Nucleus accumbens (tissue), 56 donors: ENCODE measurements at regions not wholly inside any gene's neighbourhood (a gene's known extent, or its start where the extent isn't known, plus 50 kb on each side); places are given as distances from the start of the nearest gene placed in this dataset.

ENCODE experiments used
- DNase-seq, 56 donors: peaks; one replicate each; lab custom pipeline; 2025; lab: John Stamatoyannopoulos, UW

DNA sequence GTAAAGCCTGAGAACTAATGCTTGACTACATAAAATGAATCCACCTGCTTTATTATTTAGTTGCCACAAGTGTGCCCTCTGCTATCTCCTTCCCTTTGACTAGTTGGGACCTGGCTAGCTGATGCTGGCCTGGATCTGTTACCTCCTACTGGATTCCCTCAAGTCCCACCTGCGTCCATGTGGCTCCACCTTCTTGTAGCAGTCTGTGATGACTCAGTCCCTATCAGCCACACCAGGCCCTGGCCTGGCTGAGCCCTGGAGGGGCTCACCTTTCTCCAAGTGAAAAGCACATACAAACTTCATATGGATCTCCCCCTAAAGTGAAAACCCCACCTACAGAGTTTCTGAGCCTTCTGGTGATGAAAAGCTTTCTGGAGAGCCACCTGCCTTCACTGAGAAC is 611.4 kb downstream of the SEMA5A start:
- DNase-seq = no peak

GRCh38 chr5:8940934-8941333 is 604.9 kb downstream of the SEMA5A start:
- no peak for DNase-seq

DNA sequence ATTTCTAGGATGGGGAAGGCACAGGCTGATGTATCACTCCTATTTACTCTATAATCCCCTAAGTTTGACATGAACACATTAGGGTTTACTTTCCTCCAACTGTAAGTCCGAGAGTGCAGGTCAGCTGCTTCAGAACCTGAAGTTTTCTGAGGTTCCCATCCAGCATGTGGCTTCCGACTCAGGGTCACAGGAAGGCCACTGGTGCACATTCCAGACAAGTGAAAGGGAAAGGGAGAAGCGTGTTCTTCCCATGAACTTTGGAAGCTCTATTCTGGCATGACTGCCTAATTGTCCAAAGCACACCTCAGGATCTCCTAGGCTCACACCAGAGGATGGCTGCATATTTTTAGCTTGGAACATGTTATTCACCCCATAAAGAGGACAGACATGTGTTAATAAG is 602.6 kb downstream of the SEMA5A start:
- no peak for DNase-seq

DNA sequence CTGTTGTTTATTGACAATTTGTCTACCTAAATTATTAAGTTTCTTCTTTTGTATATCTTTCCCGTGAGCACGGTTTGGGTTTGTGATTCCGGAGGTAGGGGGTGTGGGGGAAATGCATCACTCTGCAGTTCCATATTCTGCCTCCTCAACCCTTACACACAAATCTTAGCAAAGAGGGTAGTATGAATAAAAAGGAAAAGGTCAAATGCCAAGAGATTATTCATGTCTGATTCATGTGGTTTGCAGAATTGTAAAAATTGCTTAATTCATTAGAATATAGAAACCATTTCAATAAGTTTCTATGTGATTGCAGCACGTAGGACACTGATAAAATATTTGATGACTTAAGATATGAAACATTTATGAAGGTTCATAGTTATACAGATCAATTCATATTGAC is 601.9 kb downstream of the SEMA5A start:
- DNase-seq = no peak

DNA sequence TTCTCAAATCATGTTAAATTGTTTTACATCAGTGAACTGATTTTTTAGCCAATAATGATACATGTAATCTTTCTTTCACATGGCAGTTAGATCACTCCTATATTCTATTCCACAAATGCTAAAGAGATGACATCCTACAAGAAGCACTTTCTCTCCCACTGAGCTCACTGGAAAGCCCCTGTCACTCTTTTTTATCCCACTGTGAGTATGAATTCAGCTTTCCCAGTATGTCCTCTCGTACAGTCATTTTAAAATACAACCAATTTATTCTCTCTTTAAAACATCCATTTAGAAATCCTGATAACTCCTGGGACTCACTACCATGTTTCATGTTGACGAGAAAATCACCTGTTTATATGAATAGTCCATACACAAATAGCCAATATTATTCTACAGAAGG is 599.9 kb downstream of the SEMA5A start:
- DNase-seq = no peak

GRCh38 chr5:8949908-8950307 is 596.0 kb downstream of the SEMA5A start:
- no peak for DNase-seq

DNA sequence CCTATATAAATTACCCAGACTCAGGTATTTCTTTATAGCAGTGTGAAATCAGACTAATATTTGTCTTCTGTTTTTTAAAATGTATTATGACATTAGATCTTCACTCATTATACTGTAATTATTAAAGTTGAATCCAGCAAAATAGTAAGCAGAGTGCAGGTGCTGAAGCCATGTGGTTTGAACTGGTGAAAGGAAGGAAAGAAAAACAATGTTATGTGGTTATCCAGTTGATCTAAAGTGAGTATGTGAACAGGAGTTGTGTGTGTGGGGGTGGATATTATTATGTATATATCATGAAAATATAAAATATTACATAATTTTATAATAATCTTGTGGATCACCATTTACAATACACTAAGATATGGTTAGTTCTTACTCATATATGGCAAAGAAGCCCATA is 593.7 kb downstream of the SEMA5A start:
- DNase-seq = no peak

DNA sequence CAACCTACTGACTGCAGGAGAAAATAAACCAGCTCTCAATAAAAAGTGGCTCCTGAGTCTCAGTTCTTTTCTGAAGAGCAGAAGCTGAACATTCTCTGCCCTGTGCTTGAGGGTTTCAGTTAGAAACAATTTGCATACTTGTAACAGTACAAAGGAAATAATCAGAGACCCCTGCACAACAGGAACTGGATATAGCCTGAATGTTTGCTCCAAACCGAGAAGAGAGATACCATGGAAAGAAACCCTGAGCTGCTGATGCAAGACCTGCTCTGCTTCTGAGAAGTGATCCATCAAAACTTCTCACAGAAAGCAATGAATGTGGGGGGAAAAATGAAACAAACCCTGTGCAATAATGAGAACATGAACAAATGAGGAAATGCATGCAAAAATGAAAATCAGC is 592.9 kb downstream of the SEMA5A start:
- no peak for DNase-seq

- no peak for DNase-seq
These were observed 591.9 kb downstream of the SEMA5A start for GRCh38 chr5:8953911-8954438.

- DNase-seq = no peak
These were observed 591.1 kb downstream of the SEMA5A start for GRCh38 chr5:8954801-8955200.

DNA sequence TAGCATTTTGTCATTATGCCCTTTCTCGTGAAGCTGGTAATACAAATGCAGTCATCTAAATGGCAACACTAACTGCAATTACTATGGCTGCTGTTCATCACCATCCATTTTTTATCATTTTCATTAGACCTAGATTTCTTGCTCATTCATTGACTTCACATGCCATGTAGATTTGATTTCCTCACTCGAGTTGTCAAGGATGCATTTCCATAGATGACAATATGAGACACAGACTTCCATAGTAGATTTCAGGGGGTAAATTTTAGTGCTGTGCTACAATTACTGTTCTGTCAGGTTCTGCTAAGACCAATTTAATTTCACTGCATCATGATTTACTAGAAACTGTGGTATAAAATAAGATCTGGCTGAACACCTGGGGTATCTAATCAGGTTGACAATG is 589.2 kb downstream of the SEMA5A start:
- no peak for DNase-seq

GRCh38 chr5:8958602-8959001 is 587.3 kb downstream of the SEMA5A start:
- no peak for DNase-seq

DNA sequence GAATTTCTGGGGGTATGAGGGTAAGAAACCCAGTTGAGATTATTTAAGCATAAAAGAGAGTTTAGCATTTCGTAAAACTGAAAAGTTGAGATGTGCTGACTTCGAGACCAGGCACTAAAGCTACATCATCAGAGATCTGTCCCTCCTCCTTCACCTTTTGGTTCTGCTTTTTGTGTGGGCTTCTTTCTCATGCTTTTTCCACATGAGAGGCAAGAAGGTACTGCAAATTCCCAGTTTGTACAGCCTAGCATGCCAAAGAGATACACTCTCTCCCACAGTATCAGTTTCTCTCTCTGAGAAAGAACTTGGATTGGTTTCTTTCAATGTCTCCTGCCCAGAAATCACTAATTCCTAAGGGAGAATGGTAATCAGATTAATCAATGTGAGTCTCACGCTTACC is 584.7 kb downstream of the SEMA5A start:
- DNase-seq = no peak

- DNase-seq = no peak
These were observed 583.9 kb downstream of the SEMA5A start for GRCh38 chr5:8961956-8962355.

- DNase-seq = no peak
These were observed 564.9 kb downstream of the SEMA5A start for GRCh38 chr5:8981016-8981415.

DNA sequence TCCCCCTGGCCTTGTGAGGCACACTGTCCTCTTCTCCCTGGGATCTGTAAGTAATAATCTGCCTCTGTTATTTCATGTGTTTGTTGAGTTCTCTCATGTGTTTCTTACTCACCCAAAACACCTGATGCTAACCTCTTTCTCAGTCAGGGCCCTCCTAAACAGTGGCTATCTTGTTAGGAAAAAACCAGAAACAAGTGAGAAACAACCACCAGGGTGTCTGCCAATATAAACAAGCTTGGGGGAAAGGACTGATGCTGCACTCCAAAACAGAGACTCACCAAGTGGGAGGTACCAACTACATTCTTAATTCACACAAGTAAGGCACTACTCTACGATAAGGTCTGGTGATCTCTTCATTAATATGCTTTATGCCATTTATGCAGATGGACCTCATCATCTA is 564.4 kb downstream of the SEMA5A start:
- no peak for DNase-seq

GRCh38 chr5:8984386-8984785 is 561.5 kb downstream of the SEMA5A start:
- DNase-seq = no peak
